Colonic mucosa (tissue), 4 donors: ENCODE measurements at regions not wholly inside any gene's neighbourhood (a gene's known extent, or its start where the extent isn't known, plus 50 kb on each side); places are given as distances from the start of the nearest gene placed in this dataset.
"Not testable (repeated sequence)": the region's sequence is repeated elsewhere in the genome, so short reads cannot be mapped to it uniquely, and the experiment has no call there.

Experiments used
- DNase-seq: peaks from one replicate; pipeline ENCODE4 v3.0.0-alpha.2; 2020
- H3K27ac ChIP-seq: fragments of 200-600 bp; one replicate; pipeline ENCODE4 v1.8.0; 2021
- H3K27me3 ChIP-seq: fragments of 200-600 bp; one replicate; pipeline ENCODE4 v1.8.0; 2021
- H3K36me3 ChIP-seq: fragments of 200-600 bp; one replicate; pipeline ENCODE4 v1.8.0; 2021
- H3K4me1 ChIP-seq: fragments of 200-600 bp; one replicate; pipeline ENCODE4 v1.8.0; 2021; ENCODE audit warnings: mild to moderate bottlenecking
- H3K4me3 ChIP-seq: fragments of 200-600 bp; one replicate; pipeline ENCODE4 v1.8.0; 2021
- H3K9ac ChIP-seq, 2 donors: one replicate each; pipeline ENCODE4 v1.7.0; 2013; ENCODE audit warnings: control low read depth in 2 of 2, low read depth in 2 of 2, low read length in 2 of 2
- H3K9me3 ChIP-seq: fragments of 200-600 bp; one replicate; pipeline ENCODE4 v1.8.0; 2021
- intact Hi-C: fragments of 100-400 bp; cut with DNase I; formaldehyde crosslinking; loops from one replicate; pipeline ENCODE4 v1.14.1; 2022
- TF ChIP-seq, protein P1 (sequence below): fragments of 200-600 bp; IDR thresholded peaks from one replicate; pipeline ENCODE4 v1.8.0; 2022; ENCODE audit warnings: antibody characterized with exemption, mild to moderate bottlenecking
- donor health status: healthy.
- donor health status: DM: no; HTN: no; CAD: no.
- donor health status: DM: no; HTN: no; CAD: no.

DNA sequence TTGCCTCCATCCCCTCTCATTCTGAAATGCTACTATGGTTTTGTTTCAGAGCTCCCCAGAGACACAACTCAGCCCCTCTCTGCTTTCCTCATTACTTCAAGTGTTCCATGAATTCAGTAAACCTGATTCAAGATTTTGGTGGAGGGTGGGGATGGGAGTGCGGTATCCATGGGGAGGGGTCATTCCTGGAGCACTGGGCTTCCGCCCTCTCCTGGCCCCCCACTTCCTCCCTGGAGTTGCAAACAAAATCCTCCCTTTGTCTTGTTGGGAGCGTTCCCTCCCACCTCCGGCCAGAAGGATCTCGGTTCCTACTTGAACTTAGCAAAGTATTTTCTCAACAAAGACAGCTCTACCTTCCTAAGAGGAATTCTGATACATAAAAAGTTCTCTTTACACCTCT, 71.8 kb upstream of the LTA4H start:
- no peak for DNase-seq
- H3K27ac ChIP-seq: no peak overlapping the region
- TF ChIP-seq, protein P1, sequence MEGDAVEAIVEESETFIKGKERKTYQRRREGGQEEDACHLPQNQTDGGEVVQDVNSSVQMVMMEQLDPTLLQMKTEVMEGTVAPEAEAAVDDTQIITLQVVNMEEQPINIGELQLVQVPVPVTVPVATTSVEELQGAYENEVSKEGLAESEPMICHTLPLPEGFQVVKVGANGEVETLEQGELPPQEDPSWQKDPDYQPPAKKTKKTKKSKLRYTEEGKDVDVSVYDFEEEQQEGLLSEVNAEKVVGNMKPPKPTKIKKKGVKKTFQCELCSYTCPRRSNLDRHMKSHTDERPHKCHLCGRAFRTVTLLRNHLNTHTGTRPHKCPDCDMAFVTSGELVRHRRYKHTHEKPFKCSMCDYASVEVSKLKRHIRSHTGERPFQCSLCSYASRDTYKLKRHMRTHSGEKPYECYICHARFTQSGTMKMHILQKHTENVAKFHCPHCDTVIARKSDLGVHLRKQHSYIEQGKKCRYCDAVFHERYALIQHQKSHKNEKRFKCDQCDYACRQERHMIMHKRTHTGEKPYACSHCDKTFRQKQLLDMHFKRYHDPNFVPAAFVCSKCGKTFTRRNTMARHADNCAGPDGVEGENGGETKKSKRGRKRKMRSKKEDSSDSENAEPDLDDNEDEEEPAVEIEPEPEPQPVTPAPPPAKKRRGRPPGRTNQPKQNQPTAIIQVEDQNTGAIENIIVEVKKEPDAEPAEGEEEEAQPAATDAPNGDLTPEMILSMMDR: no peak
- H3K4me1 ChIP-seq: no peaks in the 10 kb centered on the region
- no peak overlapping the region for H3K4me3 ChIP-seq
- intact Hi-C loops: no loop called here
- H3K27me3 ChIP-seq: no peaks in the 10 kb centered on the region
- H3K9me3 ChIP-seq: no peaks in the 10 kb centered on the region
- H3K9ac ChIP-seq: no peak overlapping the region
- no peaks in the 10 kb centered on the region for H3K36me3 ChIP-seq

DNA sequence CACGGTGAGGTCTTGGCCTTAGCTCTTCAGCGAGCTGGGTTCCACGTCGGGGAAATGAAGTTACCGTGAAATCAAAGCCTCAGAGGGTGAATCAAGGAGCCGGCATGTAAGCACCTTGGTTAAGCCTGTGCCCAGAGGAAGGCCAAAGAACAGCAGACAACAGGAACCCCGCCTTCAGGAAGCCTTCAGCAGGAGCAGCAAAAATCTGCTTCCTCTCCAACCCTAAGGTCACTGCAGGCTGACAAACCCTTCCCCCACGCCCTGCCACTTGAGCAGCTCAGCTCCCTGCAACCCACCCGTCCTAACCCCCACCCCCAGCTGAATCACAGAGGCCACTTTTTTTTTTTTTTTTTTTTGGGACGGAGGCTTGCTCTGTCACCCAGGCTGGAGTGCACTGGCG, 72.9 kb upstream of the LTA4H start:
- Histone ChIP-seq H3K27me3 (no peaks in the 10 kb centered on the region), H3K9ac (no peak overlapping the region), H3K27ac (peak overlapping the region; percentile 24), H3K9me3 (no peaks in the 10 kb centered on the region), H3K4me1 (no peaks in the 10 kb centered on the region), H3K36me3 (no peaks in the 10 kb centered on the region), H3K4me3 (no peak overlapping the region)
- TF ChIP-seq, protein P1: no peak
- intact Hi-C loops: no loop called here
- peak; percentile 75 for DNase-seq

DNA sequence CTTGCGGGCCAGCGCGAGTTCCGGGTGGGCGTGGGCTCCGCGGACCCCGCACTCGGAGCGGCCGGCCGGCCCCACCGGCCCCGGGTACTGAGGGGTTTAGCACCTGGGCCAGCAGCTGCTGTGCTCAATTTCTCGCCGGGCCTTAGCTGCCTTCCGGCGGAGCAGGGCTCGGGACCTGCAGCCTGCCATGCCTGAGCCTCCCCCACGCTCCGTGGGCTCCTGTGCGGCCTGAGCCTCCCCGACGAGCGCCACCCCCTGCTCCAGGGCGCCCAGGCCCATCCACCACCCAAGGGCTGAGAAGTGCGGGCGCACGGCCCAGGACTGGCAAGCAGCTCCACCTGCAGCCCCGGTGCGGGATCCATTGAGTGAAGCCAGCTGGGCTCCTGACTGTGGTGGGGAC, 73.6 kb upstream of the LTA4H start:
- H3K36me3 ChIP-seq, H3K4me3 ChIP-seq, H3K9me3 ChIP-seq, H3K4me1 ChIP-seq, H3K9ac ChIP-seq, intact Hi-C loops, H3K27ac ChIP-seq, DNase-seq, H3K27me3 ChIP-seq: not testable (repeated sequence)

DNA sequence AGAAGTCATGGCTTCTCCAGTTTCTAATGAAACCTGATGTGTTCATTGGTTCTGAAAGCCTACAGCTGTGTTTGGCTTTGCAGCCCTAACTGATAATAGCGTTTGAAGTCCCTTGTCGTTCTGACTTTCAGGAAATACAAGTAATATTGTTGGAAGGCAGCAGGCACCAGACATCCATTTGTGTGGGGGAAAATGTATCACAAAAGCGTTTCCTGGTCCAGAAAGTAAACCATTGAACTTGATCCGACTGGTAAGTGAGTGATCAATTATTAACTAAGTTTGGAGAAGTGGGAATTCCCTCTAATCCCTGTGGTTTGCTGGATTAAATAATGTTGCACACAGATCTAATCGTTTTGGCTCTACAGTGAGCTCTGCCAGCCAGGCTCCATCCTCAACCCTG, 77.3 kb upstream of the LTA4H start:
- H3K9me3 ChIP-seq: no peaks in the 10 kb centered on the region
- H3K9ac ChIP-seq: no peak overlapping the region
- no peaks in the 10 kb centered on the region for H3K36me3 ChIP-seq
- no peaks in the 10 kb centered on the region for H3K27me3 ChIP-seq
- H3K4me1 ChIP-seq: no peaks in the 10 kb centered on the region
- TF ChIP-seq, protein P1: no peak
- no peak for DNase-seq
- intact Hi-C loops: no loop called here
- H3K4me3 ChIP-seq: no peak overlapping the region
- peak overlapping the region; percentile 3 for H3K27ac ChIP-seq

DNA sequence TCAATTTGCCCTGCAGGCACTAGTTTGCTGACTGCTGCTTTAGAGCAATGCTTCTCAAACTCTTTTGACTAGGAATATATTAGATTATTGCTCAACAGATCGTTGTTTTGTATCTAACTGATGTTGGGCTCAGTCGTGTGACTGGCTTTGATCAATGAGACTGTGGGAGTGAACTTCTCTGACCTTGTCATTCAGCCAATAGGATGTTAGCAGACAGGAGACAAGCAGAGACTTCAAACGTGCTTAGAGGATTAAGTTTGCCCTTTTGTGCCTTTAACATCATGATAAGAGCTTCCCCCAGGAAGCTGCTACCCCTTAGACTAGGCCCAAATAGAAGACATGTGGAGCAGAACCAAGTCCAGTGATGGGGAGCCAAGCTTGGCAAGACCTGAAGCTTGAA, 76.7 kb upstream of the ELK3 start:
- H3K4me3 ChIP-seq: no peak overlapping the region
- peaks cover 3% of the 10 kb centered on the region for H3K4me1 ChIP-seq
- H3K9me3 ChIP-seq: no peaks in the 10 kb centered on the region
- H3K36me3 ChIP-seq: no peaks in the 10 kb centered on the region
- H3K27ac ChIP-seq: no peak overlapping the region
- no peak for DNase-seq
- TF ChIP-seq, protein P1: no peak
- intact Hi-C loops: no loop called here
- H3K27me3 ChIP-seq: no peaks in the 10 kb centered on the region
- no peak overlapping the region for H3K9ac ChIP-seq

DNA sequence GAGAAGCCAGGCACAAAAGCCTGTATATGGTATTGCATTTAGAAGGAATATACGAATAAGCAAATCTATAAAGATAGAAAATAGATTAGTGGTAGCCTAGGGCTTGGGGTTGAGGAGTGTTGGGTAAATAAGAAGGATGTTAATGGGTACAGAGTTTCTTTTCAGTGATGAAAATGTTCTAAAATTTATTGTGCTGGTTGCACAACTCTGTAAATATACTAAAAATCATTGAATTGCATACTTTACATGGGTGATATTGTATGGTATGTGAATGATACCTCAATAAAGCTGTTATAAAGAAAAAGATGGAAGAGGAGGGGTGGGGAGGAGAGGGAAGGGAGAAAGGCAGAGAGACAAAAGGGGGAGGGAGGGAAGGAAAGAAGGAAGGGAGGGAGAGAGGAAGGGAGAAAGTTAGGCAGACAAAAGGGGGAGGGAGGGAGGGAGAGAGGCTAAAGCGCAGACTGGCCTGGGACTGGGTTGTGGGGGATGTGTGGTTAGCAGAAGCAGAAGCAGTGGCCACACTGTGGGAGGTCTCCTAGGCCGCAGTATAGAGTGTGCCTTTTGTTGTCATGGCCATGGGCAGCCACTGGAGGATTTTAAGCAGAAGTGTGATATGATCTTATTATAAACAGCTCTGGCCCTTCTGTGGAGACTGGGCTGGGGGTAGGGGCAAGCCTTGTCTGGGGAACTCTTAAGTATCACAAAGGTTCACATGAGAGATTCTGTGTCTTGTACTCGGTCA, 73.6 kb upstream of the ELK3 start:
- Histone ChIP-seq H3K4me3 (no peak overlapping the region), H3K36me3 (no peaks in the 10 kb centered on the region), H3K9ac (no peak overlapping the region), H3K9me3 (no peaks in the 10 kb centered on the region), H3K4me1 (peaks cover 3% of the 10 kb centered on the region), H3K27me3 (no peaks in the 10 kb centered on the region), H3K27ac (no peak overlapping the region)
- TF ChIP-seq, protein P1: no peak
- DNase-seq: peak; percentile 44
- intact Hi-C loops: no loop called here
